ENCODE measurements at regions not wholly inside any gene's neighbourhood (a gene's known extent, or its start where the extent isn't known, plus 50 kb on each side); places are given as distances from the start of the nearest gene placed in this dataset.

- no peak for DNase-seq
These were observed 439.5 kb downstream of the NAF1 start for GRCh38 chr4:162727232-162727631.

- DNase-seq, result no peak
These were observed 451.3 kb downstream of the NAF1 start for GRCh38 chr4:162715401-162715800.

GRCh38 chr4:162707962-162708361 lies 458.7 kb downstream of the NAF1 start:
- no peak for DNase-seq

GRCh38 chr4:162706632-162707031 lies 460.1 kb downstream of the NAF1 start:
- DNase-seq, result no peak

- DNase-seq, result no peak
These were observed 460.6 kb downstream of the NAF1 start for GRCh38 chr4:162706051-162706450.

GRCh38 chr4:162705130-162705803 lies 461.4 kb downstream of the NAF1 start:
- no peak for DNase-seq

GRCh38 chr4:162700815-162701361 lies 465.8 kb downstream of the NAF1 start:
- DNase-seq, result no peak

GRCh38 chr4:162700358-162700757 lies 466.3 kb downstream of the NAF1 start:
- no peak for DNase-seq

GRCh38 chr4:162699629-162700028 lies 467.1 kb downstream of the NAF1 start:
- no peak for DNase-seq

- DNase-seq, result no peak
These were observed 481.3 kb downstream of the NAF1 start for GRCh38 chr4:162685410-162685809.

- DNase-seq, result no peak
These were observed 481.7 kb downstream of the NAF1 start for GRCh38 chr4:162684998-162685397.

GRCh38 chr4:162684371-162684700 lies 482.4 kb downstream of the NAF1 start:
- no peak for DNase-seq

GRCh38 chr4:162683659-162684370 lies 482.9 kb downstream of the NAF1 start:
- DNase-seq, result no peak

GRCh38 chr4:162682651-162683050 lies 484.0 kb downstream of the NAF1 start:
- no peak for DNase-seq

GRCh38 chr4:162681212-162681611 lies 485.5 kb downstream of the NAF1 start:
- DNase-seq, result no peak

GRCh38 chr4:162675661-162676060 lies 491.0 kb downstream of the NAF1 start:
- DNase-seq, result no peak

GRCh38 chr4:162661913-162662312 lies 498.1 kb upstream of the FSTL5 start:
- DNase-seq, result no peak

GRCh38 chr4:162659716-162660115 lies 495.9 kb upstream of the FSTL5 start:
- DNase-seq, result no peak

- no peak for DNase-seq
These were observed 494.2 kb upstream of the FSTL5 start for GRCh38 chr4:162657966-162658365.

GRCh38 chr4:162650166-162650565 lies 486.4 kb upstream of the FSTL5 start:
- no peak for DNase-seq

- DNase-seq, result no peak
These were observed 481.6 kb upstream of the FSTL5 start for GRCh38 chr4:162645381-162645780.

- DNase-seq, result no peak
These were observed 480.5 kb upstream of the FSTL5 start for GRCh38 chr4:162644346-162644745.

- DNase-seq, result no peak
These were observed 476.4 kb upstream of the FSTL5 start for GRCh38 chr4:162640152-162640551.

- DNase-seq, result no peak
These were observed 470.6 kb upstream of the FSTL5 start for GRCh38 chr4:162634390-162634789.

Measured in dermis blood vessel endothelial cell (primary cell).